ENCODE measurements at regions not wholly inside any gene's neighbourhood (a gene's known extent, or its start where the extent isn't known, plus 50 kb on each side); places are given as distances from the start of the nearest gene placed in this dataset.

DNA sequence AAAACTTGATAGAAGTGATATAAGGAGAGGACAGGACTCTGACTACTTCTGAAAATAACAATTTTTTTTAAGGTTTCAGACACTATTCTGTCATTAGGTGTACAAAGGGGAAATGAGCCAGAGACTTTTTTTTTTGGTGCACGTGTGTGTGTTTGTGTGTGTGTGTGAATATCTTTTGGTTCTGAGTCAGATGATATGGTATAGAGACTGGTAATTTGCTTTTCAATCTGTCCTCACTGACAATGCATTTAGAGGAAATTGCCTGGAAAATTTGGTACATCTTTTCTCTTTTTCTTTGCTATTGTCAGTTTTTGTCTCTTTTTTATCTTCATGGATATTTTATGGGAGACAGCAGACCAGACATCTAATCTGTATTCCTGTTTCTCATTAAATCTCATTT, 59.3 kb downstream of the DDIT4L start:
- no peak for DNase-seq (ENCODE audit: low read depth)

DNA sequence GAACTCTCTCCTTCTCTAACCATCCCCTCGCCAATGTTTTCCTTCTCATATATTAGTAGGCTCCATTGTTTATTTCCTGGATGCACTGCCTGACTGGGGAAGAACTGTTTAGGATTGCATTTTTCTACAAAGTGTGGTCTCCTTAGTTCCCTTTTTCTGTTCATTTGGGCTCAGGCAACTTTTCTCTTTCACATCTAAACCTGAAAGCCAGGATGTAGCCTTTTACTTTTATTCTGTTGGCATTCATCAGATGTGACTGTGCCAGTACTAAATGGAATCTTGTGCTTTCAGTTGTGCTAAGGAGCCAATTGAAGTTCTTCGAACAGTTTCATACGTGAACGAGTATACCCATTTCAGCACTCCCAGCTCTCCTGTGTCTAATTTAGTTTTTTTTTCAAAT, 59.8 kb downstream of the DDIT4L start:
- DNase-seq (ENCODE audit: low read depth) = no peak

DNA sequence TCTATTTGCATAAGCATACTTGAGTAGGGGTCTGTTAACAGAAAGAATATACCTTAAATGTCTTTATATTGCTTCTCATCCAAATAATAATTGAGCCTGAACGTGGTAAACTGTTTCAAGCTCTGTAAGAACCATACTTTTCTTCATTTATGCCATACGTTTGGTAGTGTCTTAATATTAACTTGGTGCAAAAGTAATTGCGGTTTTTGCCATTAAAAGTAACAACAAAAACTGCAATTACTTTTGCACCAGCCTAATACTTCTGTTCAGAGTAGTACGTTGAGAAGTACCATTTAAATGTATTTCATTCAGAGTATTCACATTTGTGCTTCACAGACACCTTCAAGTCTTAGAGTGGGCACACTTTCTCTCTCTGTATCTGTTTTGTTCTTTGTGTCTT, 60.5 kb downstream of the DDIT4L start:
- DNase-seq (ENCODE audit: low read depth) = no peak

GRCh38 chr4:100128338-100128737, 61.9 kb downstream of the DDIT4L start:
- DNase-seq (ENCODE audit: low read depth) = no peak

- no peak for DNase-seq (ENCODE audit: low read depth)
These were observed 65.6 kb downstream of the DDIT4L start for GRCh38 chr4:100124715-100125114.

GRCh38 chr4:100118181-100118580, 72.1 kb downstream of the DDIT4L start:
- no peak for DNase-seq (ENCODE audit: low read depth)

DNA sequence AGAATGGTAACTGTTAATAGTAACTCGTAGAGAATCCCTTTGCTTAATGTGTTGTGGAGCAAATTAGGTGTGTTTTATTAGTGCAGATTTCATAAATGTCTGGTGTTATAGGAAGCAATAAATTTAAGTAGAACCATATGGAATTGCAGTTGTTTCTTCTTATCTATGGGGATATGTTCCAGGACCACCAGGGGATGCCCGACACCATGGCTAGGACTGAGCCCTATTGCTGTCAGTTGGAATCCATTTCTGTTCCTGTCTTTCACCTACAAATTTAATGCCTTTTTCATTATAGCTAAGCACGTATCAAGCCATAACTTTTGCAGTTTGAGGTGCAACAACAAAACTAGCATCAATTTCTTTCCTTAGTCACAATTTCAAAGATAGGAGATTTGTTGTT, 72.5 kb downstream of the DDIT4L start:
- no peak for DNase-seq (ENCODE audit: low read depth)

- DNase-seq (ENCODE audit: low read depth) = no peak
These were observed 75.4 kb downstream of the DDIT4L start for GRCh38 chr4:100114909-100115308.

GRCh38 chr4:100113732-100114131, 76.5 kb downstream of the DDIT4L start:
- no peak for DNase-seq (ENCODE audit: low read depth)

- no peak for DNase-seq (ENCODE audit: low read depth)
These were observed 77.2 kb downstream of the DDIT4L start for GRCh38 chr4:100113096-100113495.

DNA sequence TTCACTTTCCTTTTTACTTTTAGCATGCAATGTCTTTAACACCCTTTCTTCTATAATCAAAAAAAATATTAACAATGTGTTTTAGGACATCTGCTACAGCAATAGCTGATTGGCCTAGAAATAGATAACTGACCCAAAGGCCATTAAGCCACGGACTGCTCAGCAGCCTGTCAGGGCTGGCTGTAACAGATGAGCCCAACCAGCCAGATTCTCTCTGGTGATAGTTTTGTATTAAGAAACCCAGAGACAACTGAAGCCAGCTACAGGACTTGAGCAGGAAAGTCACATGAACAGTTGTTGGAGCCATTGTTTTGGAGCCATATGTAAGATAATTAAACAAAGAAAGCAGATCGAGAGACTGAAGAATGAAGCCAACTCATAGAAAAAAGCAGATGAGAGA, 80.3 kb downstream of the DDIT4L start:
- DNase-seq (ENCODE audit: low read depth) = no peak

DNA sequence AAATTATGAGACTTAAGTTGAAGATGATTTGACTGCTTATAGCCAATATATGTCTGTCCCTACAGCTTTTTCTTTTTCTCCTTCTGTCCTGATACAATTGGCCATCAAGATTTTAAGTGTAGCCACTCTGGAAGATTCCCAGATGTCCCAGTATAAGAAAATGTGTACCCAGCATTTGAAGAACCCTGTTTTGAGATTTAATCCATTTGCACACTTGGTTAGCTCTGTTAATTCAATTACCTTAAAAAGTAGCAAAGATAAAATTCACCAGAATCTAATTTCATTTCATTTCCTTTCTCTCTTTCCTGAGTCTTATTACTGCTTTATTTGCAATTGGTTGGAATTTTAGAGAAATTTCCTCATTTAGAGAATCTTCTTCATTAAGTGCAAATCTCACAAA, 81.4 kb downstream of the DDIT4L start:
- no peak for DNase-seq (ENCODE audit: low read depth)

DNA sequence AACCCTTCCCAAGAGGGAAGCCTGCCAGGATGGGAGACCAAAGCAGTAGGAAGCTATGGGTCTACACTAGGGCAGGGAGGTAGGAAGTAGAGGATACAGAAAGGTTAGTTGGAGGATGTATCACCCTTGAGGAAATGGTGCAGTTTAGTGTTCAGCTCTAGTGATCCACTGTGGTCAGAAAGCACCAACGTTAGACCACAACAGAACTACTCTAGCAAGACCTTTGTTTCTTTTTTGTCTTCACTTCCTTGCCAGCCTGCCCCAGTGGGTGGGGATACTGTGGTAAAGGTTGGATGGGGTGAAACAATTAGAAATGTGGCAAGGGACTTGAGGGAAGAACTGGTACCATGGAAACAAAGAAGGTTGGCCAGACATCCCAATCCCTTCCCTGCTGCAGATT, 83.3 kb downstream of the DDIT4L start:
- no peak for DNase-seq (ENCODE audit: low read depth)

DNA sequence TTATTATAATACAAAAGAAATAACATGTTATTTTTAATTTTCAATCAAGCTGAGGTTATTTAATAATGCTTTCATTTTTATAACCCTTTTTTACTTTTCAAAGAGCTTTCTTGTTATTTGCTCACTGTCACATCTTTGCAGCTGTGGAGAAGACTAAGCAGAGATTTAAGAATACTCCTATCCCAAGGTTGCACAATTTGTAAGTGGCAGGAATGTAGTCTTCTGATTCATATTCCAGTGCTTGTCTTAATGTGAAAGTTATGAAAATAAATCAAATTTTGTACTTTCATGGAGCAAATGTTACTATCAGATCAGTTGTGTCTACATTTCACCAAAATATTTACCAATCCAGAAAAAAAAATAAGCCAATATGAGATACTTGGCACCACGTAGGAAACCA, 86.6 kb downstream of the DDIT4L start:
- DNase-seq (ENCODE audit: low read depth) = no peak

DNA sequence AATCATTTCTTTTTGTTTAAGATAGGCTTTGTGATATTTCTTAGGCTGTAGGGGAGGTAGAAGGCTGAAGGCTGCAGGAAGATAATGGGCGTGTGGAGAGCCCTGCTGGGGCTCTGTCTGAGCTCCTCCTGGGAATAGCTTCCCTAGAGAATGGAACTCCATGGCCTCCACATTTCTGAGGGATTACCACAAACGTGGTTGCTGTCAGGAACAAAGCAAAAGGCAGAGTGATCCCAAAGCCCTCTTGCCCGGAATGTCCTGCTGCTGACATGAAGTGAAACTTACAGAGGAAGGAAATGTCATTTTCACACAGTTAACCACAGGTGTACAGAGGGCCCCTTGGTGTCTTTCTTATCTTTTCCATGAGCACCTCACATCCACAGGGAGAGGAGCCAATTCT, 89.3 kb downstream of the DDIT4L start:
- no peak for DNase-seq (ENCODE audit: low read depth)

DNA sequence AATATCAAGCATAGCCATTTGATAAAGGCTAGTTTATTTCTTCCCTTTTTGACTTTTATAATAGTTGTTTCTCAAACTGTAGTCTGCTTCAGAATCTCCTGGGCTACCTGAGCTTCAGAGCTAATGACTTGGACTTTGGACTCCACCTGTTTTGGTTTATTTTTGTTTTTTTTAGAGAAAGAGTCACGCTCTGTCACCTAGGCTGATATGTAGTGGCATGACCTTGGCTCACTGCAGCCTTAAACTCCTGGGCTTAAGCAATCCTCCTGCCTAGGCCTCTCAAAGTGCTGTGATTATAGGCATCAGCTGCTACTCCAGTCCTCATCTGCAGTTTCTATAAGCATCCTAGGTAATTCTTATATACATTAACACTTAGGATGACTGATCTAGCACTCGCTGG, 90.5 kb downstream of the DDIT4L start:
- DNase-seq (ENCODE audit: low read depth) = no peak

DNA sequence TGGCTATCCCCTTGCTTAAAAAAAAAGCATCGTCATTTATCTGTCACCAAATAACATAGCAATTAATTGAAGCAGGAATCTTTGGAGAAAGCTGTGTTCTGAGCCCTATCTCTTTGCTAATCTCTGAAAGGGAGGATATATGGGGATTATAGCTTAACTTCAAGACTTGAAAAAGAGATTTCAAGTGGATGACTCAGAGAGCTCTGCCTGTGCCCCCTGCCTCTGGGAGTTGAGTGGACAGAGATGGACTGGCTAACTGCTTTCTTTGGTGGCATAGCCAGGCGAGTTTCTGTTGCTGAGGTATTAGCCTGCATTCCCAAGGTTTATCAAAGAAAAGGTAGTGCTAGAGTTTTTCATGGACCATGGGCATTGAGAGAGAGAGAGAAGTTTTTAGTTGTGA, 91.6 kb downstream of the DDIT4L start:
- no peak for DNase-seq (ENCODE audit: low read depth)

- no peak for DNase-seq (ENCODE audit: low read depth)
These were observed 92.2 kb downstream of the DDIT4L start for GRCh38 chr4:100098011-100098545.

DNA sequence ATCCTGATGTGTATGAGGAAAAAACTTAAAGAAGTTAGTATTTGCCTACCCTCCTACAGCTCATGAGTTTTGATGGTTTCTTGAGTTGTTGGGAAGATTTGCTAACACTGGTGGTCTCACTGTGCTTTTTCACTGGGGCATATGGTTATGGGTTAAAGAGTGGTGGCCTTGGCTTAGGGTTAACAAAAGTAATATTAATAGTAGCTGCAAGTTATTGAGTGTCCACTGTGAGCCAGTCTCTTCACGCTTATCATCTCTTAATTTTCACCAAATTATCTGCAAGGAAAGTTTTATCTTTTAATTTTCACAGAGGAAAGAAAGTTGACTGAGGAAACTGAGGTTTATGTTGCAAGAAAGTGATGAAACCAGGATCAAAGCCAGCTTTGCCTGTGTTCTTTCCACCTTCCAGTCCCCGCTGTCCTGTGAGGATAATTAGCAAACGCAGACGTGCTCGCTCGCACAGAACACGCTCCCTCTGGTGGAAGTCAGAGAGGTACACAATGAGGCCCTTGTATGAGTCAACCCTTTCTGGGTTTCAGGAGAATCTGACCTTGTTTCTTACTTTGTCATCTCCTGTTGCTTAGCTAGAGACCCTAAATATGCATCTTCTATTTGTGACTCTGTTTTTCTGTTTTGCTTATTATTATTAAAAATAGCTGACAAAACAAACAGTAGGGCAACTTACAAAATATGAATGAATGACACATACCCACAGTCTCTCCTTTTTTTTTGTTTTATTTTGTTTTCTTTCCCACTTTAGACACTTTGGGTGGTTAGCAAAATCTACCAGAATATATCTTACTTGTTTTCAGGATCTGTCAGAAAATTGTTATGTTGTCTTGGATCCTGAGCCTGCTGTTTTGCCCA, 94.3 kb downstream of the DDIT4L start:
- peak; percentile 53 for DNase-seq (ENCODE audit: low read depth)

GRCh38 chr4:100093091-100093866, 97.0 kb downstream of the DDIT4L start:
- DNase-seq (ENCODE audit: low read depth) = peak; percentile 69

GRCh38 chr4:100087743-100088142, 102.5 kb downstream of the DDIT4L start:
- no peak for DNase-seq (ENCODE audit: low read depth)

- DNase-seq (ENCODE audit: low read depth) = no peak
These were observed 103.4 kb downstream of the DDIT4L start for GRCh38 chr4:100086766-100087431.

GRCh38 chr4:100084892-100085291, 105.4 kb downstream of the DDIT4L start:
- no peak for DNase-seq (ENCODE audit: low read depth)
